Activated T-cell treated with anti-CD3 and anti-CD28 coated beads, Interleukin-2, amount 50 U/mL, for 48 hours (primary cell): ENCODE measurements at regions not wholly inside any gene's neighbourhood (a gene's known extent, or its start where the extent isn't known, plus 50 kb on each side); places are given as distances from the start of the nearest gene placed in this dataset.
"Not testable (repeated sequence)": the region's sequence is repeated elsewhere in the genome, so short reads cannot be mapped to it uniquely, and the experiment has no call there.

Experiments
- DNase-seq, 2 experiments: peaks; one replicate each; pipeline ENCODE4 v3.0.0-alpha.2; 2020

DNA sequence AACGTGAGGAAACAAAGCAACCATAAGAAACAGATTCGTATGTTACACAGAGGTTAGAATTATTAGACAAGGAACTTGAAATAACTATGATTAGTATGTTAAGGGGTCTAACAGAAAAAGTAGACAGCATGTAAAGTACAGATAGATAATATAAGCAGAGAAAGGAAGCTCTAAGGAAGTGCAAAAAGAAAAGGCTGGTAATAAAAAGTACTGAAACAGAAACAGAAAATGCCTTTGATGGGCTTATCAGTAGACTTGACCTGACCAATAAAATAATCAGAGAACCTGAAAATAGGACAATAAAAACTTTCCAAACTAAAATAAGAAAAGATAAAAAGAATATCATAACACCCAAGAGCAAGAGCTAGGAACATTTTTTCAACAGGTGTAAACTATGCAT is 225.8 kb downstream of the RND3 start:
- no peak for DNase-seq

GRCh38 chr2:150260636-150261035 is 226.8 kb downstream of the RND3 start:
- no peak for DNase-seq

GRCh38 chr2:150259746-150260145 is 227.7 kb downstream of the RND3 start:
- no peak for DNase-seq

GRCh38 chr2:150258781-150259307 is 228.6 kb downstream of the RND3 start:
- no peak for DNase-seq

DNA sequence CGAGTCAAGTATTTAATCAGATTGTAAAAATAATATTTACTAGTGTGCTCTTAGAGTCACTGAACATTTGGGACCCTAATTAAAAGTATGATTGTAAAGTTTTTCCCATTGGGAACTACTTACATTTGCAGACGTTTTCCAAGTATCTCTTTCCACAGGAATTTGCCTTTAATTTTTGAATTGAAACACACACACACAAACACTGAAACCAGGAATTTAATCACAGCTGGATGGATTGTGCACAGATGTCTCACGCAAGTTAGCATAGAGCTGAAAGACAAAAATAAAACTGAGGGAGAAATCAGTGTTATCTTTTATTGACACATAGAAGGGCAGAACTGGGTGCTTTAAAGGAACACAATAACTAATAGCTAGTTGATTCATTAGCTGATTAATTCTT is 230.7 kb downstream of the RND3 start:
- DNase-seq, result no peak

DNA sequence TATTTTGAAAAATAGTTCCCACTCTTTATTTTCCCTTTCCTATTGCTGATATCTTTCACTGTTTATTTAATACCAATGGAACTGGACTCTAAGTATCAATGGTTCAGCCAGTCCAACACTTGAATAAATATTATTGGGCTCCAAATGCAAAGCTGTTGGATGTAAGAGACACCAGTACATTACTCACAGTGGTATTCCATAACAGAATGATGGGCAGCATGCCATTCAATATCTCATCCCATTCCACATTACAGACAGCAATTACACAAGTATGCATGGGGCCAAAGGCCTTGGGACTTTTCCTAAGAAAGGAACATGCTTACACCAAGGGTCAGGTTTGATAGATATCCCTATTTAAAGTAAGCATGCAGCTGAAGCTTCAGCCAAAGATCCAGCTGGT is 231.9 kb downstream of the RND3 start:
- no peak for DNase-seq

GRCh38 chr2:150249735-150250134 is 237.7 kb downstream of the RND3 start:
- not testable (repeated sequence) for DNase-seq

DNA sequence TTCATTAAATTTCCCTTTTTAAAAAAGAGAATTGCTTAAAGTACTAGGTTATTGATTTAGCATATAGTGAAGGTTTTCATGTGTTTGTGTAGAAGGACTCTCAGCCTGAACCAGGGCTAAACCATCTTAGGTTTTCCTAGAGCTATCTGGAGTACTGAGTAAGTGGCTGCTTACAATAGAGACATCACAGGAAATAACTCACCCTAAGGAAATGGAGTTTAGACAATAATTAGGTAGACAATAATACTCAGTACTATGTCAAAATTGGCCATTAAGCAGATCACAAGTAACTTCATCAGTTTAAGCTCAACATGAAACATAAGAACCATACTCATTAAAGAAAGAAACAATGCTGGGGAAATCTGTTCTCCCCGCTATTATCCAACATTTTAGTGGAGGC is 240.0 kb downstream of the RND3 start:
- no peak for DNase-seq

DNA sequence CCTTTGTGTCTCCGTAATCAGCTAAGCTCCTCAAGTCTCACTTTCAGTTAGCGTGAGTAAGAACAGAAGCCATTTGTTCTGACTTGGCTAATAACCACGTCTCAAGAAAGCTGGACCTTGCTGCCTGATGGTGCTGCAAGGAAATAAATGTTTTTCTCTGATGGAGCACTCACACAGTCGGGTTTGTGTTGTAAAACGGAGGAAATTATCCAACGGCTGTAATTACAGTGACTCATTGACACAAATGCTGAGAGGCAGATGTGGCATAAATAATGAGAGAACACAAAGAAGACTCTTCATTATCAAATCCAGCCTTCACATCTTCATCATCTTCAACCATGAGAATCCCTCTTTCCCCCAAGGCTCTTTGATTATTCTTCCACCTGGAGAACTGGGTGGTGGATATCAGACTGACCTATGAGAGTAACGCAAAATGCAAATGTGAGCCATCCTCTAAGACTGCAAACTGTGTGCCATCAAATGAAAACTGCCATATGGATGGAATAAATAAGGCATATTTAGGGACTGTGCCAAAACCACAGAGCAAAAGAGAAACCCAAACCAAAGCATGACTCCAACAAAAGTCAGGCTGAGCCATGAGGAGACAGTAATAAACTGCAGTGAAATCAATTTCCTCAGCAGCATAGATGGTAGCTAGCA is 252.6 kb downstream of the RND3 start:
- DNase-seq, result no peak

GRCh38 chr2:150232871-150233270 is 254.6 kb downstream of the RND3 start:
- no peak for DNase-seq

- DNase-seq, result no peak
Observed at GRCh38 chr2:150232321-150232720, 255.1 kb downstream of the RND3 start.

- no peak for DNase-seq
Observed at GRCh38 chr2:150230616-150231015, 256.9 kb downstream of the RND3 start.

DNA sequence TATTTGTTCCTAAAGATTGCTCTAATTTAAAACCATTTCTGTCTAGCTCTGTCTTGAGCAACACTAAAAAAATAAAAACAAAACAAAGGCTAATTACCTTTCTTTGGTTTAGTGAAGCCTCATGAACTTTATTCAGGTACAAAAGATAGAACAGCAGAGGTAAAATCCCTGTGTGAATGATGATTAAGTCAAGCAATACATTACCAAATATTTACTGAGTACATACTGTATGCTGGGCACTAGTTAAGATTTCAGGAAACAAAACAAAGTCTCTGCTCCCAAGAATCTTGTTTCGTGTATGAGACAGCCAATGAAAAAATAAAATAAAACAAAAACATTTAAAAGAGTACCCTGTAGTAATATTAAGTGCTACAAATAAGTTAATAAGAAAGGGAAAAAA is 257.5 kb downstream of the RND3 start:
- DNase-seq, result no peak

- no peak for DNase-seq
Observed at GRCh38 chr2:150228936-150229335, 258.5 kb downstream of the RND3 start.

DNA sequence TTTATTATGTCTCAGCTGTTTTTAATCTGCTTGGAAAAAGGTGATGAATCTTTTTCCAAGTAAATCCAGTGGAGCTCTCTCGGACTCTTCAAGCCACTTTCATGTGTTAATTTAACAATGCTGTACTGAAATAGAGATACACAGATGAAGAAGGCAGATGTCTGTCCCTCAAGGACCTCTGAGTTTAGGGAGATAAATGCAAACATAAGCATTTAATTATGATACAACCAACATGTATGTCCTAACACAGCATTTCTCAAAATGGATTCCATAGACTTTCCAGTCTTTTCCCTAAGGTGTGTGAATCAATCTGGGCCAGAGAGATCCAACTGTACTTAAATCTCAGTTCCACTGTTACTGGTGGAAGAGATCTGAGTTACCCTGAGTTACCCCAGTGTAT is 262.4 kb downstream of the RND3 start:
- no peak for DNase-seq

GRCh38 chr2:150224321-150224720 is 263.1 kb downstream of the RND3 start:
- DNase-seq, result no peak

DNA sequence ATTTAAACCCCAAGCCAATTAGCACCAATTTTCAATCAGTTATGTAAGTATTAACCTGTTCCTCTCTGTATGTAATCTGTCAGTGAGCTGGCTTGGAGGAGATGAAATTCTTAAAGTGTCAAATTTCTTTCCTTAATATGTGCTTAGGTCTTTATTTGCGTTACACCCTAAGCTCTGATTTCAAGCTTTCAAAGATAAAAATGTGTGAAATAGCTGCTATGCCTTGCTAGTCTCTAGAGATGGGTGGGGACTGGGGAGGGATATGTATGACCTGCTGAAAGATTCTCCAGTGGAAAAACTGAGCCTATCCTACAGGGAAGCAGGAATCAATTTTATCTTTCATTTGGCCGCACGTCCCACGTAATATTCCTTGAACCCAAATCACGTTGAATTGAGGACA is 264.5 kb downstream of the RND3 start:
- no peak for DNase-seq

- DNase-seq, result no peak
Observed at GRCh38 chr2:150222379-150222778, 265.1 kb downstream of the RND3 start.

DNA sequence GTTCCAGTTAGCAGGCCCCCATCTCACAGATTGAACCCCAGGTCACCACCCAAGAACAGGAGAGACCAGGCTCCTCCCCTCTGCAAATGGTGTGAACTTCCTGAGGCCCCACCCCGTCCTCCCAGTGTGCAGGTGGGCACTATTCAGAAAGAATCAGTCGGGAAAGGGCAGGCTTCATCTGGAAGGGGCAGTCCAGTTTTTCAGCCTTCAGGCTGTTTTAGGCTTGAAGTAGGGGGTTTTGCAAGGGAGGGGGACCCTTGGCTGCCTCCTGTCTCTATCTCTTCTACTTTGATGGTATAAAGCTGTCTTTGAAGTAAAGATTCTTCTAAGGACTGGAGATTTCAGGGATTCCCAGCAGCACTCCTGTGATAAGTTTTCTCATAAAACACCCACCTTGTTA is 267.6 kb downstream of the RND3 start:
- no peak for DNase-seq

GRCh38 chr2:150215041-150215440 is 272.4 kb downstream of the RND3 start:
- DNase-seq, result no peak

GRCh38 chr2:150214626-150215025 is 272.8 kb downstream of the RND3 start:
- no peak for DNase-seq

DNA sequence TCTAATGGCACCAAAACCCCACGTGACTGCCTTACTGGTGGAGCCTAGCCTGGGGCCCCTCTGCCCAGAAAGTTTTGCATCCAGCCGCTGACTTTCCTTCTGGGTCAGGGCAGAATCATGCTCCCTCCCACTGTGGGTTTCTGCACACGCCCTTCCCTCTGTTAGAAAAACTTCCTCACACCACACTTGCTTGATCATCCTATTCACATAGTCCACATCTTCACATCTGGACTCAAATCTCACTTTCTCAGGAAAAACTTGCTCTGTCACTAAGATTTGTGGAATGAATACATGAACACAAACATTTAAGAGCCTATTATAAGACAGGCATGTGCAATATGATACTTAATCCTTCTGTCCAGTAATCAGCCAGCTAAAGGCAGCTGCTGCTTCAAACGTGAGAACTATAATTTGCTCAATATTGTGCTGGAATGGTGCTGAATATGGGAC is 274.7 kb downstream of the RND3 start:
- no peak for DNase-seq

DNA sequence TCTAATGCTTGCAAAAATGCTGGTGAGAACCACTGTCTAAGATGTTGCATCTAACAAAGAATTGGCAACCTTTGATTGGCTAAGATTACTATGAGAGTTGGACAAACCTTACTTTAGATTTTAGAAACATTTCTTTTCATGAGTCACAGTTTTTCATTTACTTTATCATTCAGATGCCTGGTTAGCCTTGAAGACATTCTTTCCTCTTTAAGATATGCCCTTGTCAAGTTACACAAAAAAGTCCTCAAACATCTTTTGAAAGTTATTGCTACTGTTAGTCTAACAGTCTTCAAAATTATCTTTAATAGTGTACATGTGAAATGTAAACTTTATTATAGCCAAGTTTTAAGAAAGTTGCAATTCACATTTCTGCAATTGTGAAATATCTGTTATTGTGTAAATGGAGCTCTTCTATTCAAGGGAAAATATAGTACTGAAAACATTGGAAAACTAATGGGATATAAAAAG is 276.3 kb downstream of the RND3 start:
- no peak for DNase-seq

GRCh38 chr2:150209746-150210145 is 277.7 kb downstream of the RND3 start:
- DNase-seq, result no peak

DNA sequence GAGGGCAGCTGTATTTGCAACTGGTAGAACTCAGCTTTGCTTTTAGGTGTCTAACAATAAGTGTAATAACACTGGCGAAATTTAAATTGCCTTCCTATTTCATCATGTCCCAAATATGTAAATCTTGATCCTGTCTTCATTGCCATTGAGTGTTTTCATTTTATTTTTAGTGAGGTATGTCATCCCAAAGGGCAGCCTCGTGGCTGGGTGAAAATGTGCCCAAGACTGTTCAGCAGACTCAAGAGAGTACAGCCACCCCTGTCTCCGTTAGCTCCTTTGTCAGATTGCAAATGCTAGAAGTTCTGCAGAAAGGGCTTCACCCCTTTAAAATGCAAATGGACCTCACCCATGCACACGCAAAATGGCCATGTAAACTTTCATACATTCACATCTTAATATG is 278.8 kb downstream of the RND3 start:
- DNase-seq, result no peak
